ENCODE measurements at regions not wholly inside any gene's neighbourhood (a gene's known extent, or its start where the extent isn't known, plus 50 kb on each side); places are given as distances from the start of the nearest gene placed in this dataset.

GRCh38 chr5:86865256-86865785, 247.6 kb downstream of the COX7C start:
- Histone ChIP-seq H3K79me2 (ENCODE audit: control insufficient read depth, insufficient read depth, low read length) (no peaks in the 10 kb centered on the region), H2AFZ (ENCODE audit: low read depth, low read length) (no peak overlapping the region), H4K20me1 (replicated peaks; ENCODE audit: control insufficient read depth, extremely low read depth, insufficient read depth, low read length) (no peaks in the 10 kb centered on the region), H3K27ac (ENCODE audit: insufficient read depth, low read depth, low read length) (no peak overlapping the region), H3K4me1 (ENCODE audit: control insufficient read depth, extremely low read depth, insufficient read depth, low read length) (no peaks in the 10 kb centered on the region), H3K27me3 (ENCODE audit: control insufficient read depth in 2 of 2, insufficient read depth in 2 of 2, low read length in 2 of 2) (no peaks in the 10 kb centered on the region), H3K9ac (replicated peaks; ENCODE audit: extremely low read depth, insufficient read depth, low read length) (no peak overlapping the region), H3K9me1 (replicated peaks; ENCODE audit: control insufficient read depth, extremely low read depth, insufficient read depth, low read length) (no peaks in the 10 kb centered on the region), H3K9me3 (replicated peaks; ENCODE audit: control insufficient read depth, insufficient read depth, low read length) (no peaks in the 10 kb centered on the region), H3K4me3 (replicated peaks in 1 of 3; ENCODE audit: insufficient read depth in 1 of 3, low read depth in 1 of 3, low read length in 3 of 3) (no peak overlapping the region), H3K4me2 (ENCODE audit: insufficient read depth, low read length) (no peak overlapping the region), H3K36me3 (ENCODE audit: control insufficient read depth in 2 of 2, extremely low read depth in 1 of 2, insufficient read depth in 2 of 2, low read length in 2 of 2) (no peaks in the 10 kb centered on the region)
- TF ChIP-seq FOS (IDR thresholded peaks at IDR 0.05; ENCODE audit: borderline replicate concordance, insufficient read depth, low read length) (no peak), MAX (IDR thresholded peaks at IDR 0.05; ENCODE audit: insufficient read depth, insufficient read length) (no peak), POLR2A (IDR thresholded peaks at IDR 0.05; ENCODE audit: low read depth, low read length) (no peak), JUN (IDR thresholded peaks at IDR 0.05; ENCODE audit: borderline replicate concordance, insufficient read depth, insufficient read length, low read depth) (no peak), GATA2 (IDR thresholded peaks at IDR 0.05; ENCODE audit: insufficient read depth, insufficient read length, low read depth, low read length) (no peak), EZH2 (IDR thresholded peaks at IDR 0.05; ENCODE audit: borderline replicate concordance, low read depth, low read length, severe bottlenecking) (no peak), MYC (IDR thresholded peaks at IDR 0.05; ENCODE audit: low read depth, low read length) (no peak), CTCF (IDR thresholded peaks at IDR 0.05; ENCODE audit: extremely low read depth in 1 of 2, insufficient read depth in 1 of 2, low read depth in 1 of 2, low read length in 2 of 2) (no peak)
- dilution Hi-C loops (cut with MboI; ENCODE audit: extremely low pct_ligation_motif_present, low sequenced_read_pairs) (no loop called here), intact Hi-C loops (cut with micrococcal nuclease) (no loop called here)
- DNase-seq (ENCODE audit: low read depth, low spot score) (no peak), FAIRE-seq (no peak)
- CTCF ChIA-PET: interaction anchor here (1.4 kb wide), 1 partner anchor 15 kb away, joined by 3 read pairs; no protein-coding TSS in a partner anchor
- POLR2A ChIA-PET: no interaction called here
- BruUV-seq (replicated peaks): no TSS peak
